Adrenal gland (tissue), 9 donors: ENCODE measurements at regions not wholly inside any gene's neighbourhood (a gene's known extent, or its start where the extent isn't known, plus 50 kb on each side); places are given as distances from the start of the nearest gene placed in this dataset.

ENCODE experiments used
- DNase-seq, 7 donors: peaks; one replicate each; pipeline ENCODE4 v3.0.0-alpha.2; 2019 to 2020
- H3K27ac ChIP-seq, 5 donors: fragments of 200-600 bp; sonication (generic) in 4 of 5; 1 replicate in 3 of 5; 2 replicates in 2 of 5; pipeline versions ENCODE4 v1.5.1 to v1.8.0; 2016 to 2020; ENCODE audit warnings: mild to moderate bottlenecking in 1 of 5
- H3K27me3 ChIP-seq: fragments of 200-600 bp; 2 replicates; pipeline ENCODE4 v1.8.0; 2021
- H3K36me3 ChIP-seq, 2 donors: fragments of 200-600 bp; replicated peaks in 1 of 2; 1 replicate in 1 of 2; 2 replicates in 1 of 2; pipeline versions ENCODE4 v1.5.1 to v1.8.0; 2018 to 2022
- H3K4me1 ChIP-seq, 2 donors: fragments of 200-600 bp; replicated peaks in 1 of 2; 1 replicate in 1 of 2; 2 replicates in 1 of 2; pipeline versions ENCODE4 v1.5.1 to v1.8.0; 2018 to 2021
- H3K4me3 ChIP-seq, 4 donors: fragments of 200-600 bp; sonication (generic) in 3 of 4; one replicate each; pipeline ENCODE4 v1.5.1; 2016 to 2018
- H3K9me3 ChIP-seq, 3 donors: fragments of 200-600 bp; sonication (generic) in 1 of 3; replicated peaks in 1 of 3; 1 replicate in 2 of 3; 2 replicates in 1 of 3; pipeline versions ENCODE4 v1.5.1 to v1.8.0; 2016 to 2021
- POLR2A ChIP-seq, 2 donors: fragments of 450-650 bp; IDR thresholded peaks; one replicate each; pipeline ENCODE4 v1.6.1; 2017; ENCODE audit warnings: antibody characterized with exemption in 2 of 2, mild to moderate bottlenecking in 2 of 2, moderate library complexity in 1 of 2
- WGBS, 4 donors: extraction: QIAGEN DNeasy Blood & Tissue Kit in 2 of 4; methylation state at CpG; one replicate each; pipeline versions ENCODE4 v1.1.5 to v1.1.7; 2013 to 2017; 5-methylcytosine and 5-hydroxymethylcytosine counted together
- intact Hi-C, 2 donors: fragments of 100-400 bp; cut with DNase I; formaldehyde crosslinking; loops; one replicate each; pipeline versions ENCODE4 v1.14.1 to v1.15.0; 2022 to 2023
- TF ChIP-seq, protein P1 (sequence below), 6 experiments: fragments of 450-650 bp in 4 of 6; fragments of 200-600 bp in 2 of 6; sonication (generic) in 1 of 6; IDR thresholded peaks; 1 replicate in 5 of 6; 2 replicates in 1 of 6; pipeline versions ENCODE4 v1.5.1 to v1.8.0; 2016 to 2021; ENCODE audit warnings: antibody characterized with exemption in 6 of 6, mild to moderate bottlenecking in 2 of 6, moderate library complexity in 1 of 6
- donor health status: healthy with polysubstance abuse.
- donor health status: Bipolar disorder and iron deficiency.
- donor health status: DM: yes; HTN: yes; CAD: no.
- donor health status: DM: no; HTN: no; CAD: no.
- donor health status: DM: no; HTN: no; CAD: no.

DNA sequence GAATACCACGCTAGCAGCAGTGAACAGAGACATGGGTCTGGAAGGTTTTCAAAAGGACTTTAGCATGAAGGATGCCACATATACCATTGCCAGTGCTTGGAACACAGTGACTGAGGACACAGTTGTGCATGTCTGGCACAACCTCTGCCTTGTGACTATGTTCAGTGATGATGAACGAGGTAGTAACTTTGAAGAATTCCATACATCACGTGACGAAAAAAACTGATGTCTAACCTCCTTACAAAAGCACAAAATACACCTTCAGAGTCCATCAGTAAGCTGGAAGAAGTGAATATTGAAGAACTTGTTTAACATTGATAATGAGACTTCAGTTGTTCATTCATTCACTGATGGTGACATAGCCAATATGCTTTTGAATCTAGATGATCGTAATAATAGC is 594.8 kb upstream of the GRM7 start:
- Histone ChIP-seq H3K9me3 (no peaks in the 10 kb centered on the region), H3K4me1 (no peaks in the 10 kb centered on the region), H3K36me3 (no peaks in the 10 kb centered on the region), H3K4me3 (no peak overlapping the region), H3K27ac (no peak overlapping the region), H3K27me3 (no peaks in the 10 kb centered on the region)
- intact Hi-C loops: no loop called here
- no peak for DNase-seq
- TF ChIP-seq, protein P1, sequence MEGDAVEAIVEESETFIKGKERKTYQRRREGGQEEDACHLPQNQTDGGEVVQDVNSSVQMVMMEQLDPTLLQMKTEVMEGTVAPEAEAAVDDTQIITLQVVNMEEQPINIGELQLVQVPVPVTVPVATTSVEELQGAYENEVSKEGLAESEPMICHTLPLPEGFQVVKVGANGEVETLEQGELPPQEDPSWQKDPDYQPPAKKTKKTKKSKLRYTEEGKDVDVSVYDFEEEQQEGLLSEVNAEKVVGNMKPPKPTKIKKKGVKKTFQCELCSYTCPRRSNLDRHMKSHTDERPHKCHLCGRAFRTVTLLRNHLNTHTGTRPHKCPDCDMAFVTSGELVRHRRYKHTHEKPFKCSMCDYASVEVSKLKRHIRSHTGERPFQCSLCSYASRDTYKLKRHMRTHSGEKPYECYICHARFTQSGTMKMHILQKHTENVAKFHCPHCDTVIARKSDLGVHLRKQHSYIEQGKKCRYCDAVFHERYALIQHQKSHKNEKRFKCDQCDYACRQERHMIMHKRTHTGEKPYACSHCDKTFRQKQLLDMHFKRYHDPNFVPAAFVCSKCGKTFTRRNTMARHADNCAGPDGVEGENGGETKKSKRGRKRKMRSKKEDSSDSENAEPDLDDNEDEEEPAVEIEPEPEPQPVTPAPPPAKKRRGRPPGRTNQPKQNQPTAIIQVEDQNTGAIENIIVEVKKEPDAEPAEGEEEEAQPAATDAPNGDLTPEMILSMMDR (IDR thresholded peaks at IDR 0.05): no peak
- WGBS, 4 donors: 66 to 74% (median 72%) methylated on average over 5 of the region's 5 CpGs

DNA sequence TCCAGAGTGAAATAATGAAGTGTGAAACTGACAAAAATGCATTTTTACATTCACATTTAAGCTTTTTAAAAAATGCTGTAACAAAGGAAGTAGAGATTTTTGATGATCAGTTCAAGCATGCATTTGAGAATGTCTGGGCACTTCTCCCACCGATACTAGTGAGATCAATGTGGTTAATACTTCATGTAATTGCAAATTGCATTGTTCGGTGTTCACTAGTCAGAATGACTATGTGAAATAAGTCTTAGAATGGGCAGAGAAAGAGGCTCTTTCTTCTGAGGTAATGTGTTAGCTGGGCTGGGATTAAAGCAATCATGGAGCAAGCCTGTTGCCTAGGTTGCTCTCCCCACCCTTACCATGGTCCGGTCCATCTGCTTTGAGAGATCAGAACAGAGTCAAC is 587.0 kb upstream of the GRM7 start:
- TF ChIP-seq, protein P1 (IDR thresholded peaks at IDR 0.05): no peak
- TF ChIP-seq POLR2A (IDR thresholded peaks at IDR 0.05): no peak
- H3K36me3 ChIP-seq: no peaks in the 10 kb centered on the region
- no peak overlapping the region for H3K4me3 ChIP-seq
- no peak overlapping the region for H3K27ac ChIP-seq
- intact Hi-C loops: no loop called here
- no peak for DNase-seq
- H3K9me3 ChIP-seq: no peaks in the 10 kb centered on the region
- no peaks in the 10 kb centered on the region for H3K27me3 ChIP-seq
- WGBS, 4 donors: 74 to 92% (median 81%) methylated on average over 3 of the region's 3 CpGs
- no peaks in the 10 kb centered on the region for H3K4me1 ChIP-seq

DNA sequence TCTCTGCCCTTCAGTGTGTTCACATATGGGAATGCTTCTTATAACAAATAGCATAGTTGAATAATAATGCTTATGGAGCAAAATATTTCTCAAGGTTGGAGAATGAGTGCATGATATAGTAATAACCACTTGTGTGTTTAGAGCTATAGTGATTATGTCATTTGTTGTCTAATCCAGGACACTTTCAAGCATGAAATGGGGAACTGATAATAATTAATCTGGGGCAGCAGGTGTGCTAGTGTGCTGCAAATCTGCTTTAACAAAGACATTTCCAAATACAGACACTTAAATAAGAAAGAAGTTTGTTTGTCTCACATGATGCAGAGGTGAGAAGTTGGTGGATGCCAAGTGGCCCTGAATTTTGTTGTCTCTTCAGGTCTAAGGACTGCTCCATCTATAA is 579.3 kb upstream of the GRM7 start:
- no peaks in the 10 kb centered on the region for H3K36me3 ChIP-seq
- H3K27me3 ChIP-seq: no peaks in the 10 kb centered on the region
- TF ChIP-seq, protein P1 (IDR thresholded peaks at IDR 0.05): no peak
- no peak for TF ChIP-seq POLR2A (IDR thresholded peaks at IDR 0.05)
- H3K4me3 ChIP-seq: no peak overlapping the region
- no peak for DNase-seq
- H3K4me1 ChIP-seq: no peaks in the 10 kb centered on the region
- H3K27ac ChIP-seq: no peak overlapping the region
- no peaks in the 10 kb centered on the region for H3K9me3 ChIP-seq
- intact Hi-C loops: no loop called here

DNA sequence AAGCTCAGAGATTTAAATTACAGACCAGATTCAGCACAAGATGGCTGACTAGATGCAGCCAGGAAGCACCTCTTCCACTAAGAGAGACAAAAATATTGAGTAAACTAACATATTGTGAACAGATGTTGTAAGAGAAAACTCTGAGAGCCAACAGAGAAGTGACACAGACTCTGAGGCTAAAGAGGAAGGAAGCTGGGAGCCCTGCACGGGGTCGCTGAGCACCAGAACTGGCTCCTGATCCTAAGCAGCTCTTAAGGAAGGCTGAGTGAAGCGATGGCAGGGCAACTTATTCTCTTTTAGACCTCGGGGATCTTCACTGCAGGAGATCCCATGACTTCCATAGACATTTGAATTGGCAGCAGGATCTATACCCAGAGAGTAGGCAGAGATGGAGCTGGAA is 578.0 kb upstream of the GRM7 start:
- H3K36me3 ChIP-seq: no peaks in the 10 kb centered on the region
- H3K9me3 ChIP-seq: no peaks in the 10 kb centered on the region
- H3K4me1 ChIP-seq: no peaks in the 10 kb centered on the region
- 60 to 75% (median 66%) methylated on average over 4 of the region's 4 CpGs for WGBS, 4 donors
- no peak for TF ChIP-seq POLR2A (IDR thresholded peaks at IDR 0.05)
- TF ChIP-seq, protein P1 (IDR thresholded peaks at IDR 0.05): no peak
- no peaks in the 10 kb centered on the region for H3K27me3 ChIP-seq
- no peak overlapping the region for H3K4me3 ChIP-seq
- intact Hi-C loops: no loop called here
- H3K27ac ChIP-seq: no peak overlapping the region
- peak in 2 of 7 donors; percentile 10 to 15 for DNase-seq
